Colon (tissue), 2 donors: ENCODE measurements at regions not wholly inside any gene's neighbourhood (a gene's known extent, or its start where the extent isn't known, plus 50 kb on each side); places are given as distances from the start of the nearest gene placed in this dataset.

Source experiments
- FAIRE-seq: peaks from 2 replicates; lab custom pipeline; 2012; peaks lifted over from hg19 to GRCh38; lab: Jason Lieb, UNC
- donor health status: control.
- donor health status: control.

DNA sequence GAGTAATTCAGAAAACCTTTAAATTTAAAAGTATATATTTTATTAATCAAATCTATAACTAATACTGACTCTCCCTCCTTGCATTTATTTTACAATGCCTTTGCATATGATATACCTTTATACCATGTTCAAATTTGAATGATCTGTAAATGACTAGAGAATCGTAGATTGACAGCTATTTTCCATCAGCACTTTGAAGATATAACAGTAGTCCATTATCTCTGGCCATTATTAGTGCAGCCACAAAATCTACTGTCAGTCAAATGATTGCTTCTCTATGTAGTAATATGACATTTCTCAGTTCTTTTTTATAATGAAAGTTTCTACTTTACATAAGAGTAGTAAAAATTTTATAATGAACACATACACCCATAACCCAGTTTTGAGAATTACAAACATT is 1054.8 kb upstream of the B3GALT2 start:
- no peak for FAIRE-seq

DNA sequence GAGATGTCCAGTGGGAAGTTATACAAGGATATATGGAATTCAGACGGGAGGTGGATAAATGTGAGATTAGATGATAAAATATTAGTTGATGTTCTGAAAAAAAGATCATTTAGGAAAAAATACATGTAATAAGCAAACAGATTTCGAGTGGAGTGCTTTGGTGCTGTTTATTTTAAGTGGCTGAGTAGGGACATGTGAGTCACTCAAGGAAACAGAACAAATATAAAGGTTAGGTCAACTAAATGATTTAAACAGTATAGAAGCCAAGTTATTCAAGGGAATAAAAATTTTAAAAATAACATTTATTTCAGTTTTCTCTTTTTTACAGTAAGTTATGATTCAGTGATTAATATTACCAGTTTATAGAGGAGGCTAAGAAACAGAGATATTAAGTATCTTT is 1046.7 kb upstream of the B3GALT2 start:
- no peak for FAIRE-seq

DNA sequence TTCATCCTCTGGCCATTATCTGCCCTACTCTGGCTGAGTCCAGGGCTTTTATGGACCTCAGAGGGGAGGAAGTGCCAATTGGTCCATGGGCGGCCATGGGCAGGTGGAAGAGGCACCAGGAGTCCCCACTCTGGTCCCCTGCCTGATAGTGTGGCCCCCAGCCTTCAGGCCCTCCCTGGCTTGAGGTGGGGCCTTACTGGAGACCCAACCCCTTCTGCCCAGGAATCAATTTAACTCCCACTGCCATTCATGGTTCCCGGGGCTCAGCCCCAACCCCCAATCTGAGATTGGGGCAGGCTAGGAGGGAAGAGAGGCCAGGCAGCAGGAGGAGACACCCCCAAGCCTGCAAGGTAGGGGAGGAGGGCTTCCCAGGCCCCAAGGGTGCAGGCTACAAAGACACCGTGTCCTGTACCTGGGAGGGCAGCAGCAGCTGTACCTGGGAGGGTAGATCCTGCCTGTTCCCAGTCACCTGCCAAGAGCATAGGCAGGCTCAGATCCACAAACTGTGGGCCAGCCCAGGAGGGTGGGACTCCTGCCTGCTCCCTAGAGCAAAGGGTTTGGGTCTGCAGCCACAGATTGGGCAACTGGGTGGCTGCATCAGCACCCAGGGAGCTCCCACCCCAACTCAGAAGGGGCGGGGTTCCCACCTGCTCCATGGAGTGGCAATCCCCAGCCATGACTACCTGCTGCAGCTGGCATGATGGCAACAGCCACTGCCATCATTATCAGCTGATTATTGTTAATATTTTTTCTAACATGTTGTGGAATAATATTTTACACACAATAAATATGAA is 1044.1 kb upstream of the B3GALT2 start:
- FAIRE-seq = no peak

DNA sequence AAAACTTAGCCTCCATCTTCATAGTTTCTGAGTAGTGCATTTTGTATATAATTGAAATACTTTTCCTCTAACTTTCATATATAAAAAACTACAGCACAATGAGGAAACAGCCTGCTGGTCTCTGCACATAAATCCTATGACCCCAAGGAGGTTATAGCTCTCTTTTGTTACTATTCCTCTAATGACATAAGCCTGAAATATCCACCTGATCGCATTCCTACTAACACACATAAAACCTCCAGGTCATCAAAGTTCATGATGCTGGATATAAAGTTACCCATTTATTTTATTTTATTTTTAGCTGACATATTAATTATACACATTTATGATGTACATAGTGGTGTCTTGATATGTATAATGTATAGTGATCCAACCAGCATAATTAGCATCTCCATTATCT is 1042.0 kb upstream of the B3GALT2 start:
- no peak for FAIRE-seq

DNA sequence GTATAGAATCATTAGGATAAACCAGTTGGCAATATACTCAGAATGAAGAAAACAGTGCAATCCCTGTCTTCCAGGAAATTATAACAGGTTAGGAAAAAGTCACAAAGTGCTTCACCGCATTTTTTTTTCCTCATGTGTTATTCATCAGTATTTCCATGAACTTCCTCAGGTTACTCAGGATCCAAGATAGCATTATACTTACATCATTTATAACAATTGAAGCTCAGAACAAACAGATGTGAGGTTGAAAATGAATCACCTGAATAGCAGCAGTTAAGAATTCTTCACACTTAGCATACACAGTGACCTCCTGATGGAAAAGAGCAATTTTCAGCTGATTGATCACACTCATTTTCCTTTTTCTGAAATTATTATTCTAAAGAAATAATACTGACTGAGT is 1040.7 kb upstream of the B3GALT2 start:
- no peak for FAIRE-seq

DNA sequence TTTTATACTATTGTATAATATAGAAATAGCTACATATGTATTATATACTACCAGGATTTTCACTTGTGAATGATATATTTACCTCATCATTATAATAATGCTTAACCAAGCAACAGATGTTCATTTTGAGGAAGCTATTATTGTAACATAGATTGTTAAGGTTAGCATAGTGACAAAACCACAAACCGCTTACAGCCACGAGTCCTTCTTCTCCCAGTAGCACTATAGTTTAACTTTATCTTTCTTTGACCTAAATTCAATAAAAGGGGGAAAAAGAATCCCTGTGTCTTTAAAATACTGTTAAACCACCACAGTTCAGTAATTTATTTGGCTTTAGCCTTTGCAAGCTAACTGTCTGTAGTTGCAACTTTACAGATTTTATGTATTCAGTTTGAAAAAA is 1039.4 kb upstream of the B3GALT2 start:
- FAIRE-seq = no peak

DNA sequence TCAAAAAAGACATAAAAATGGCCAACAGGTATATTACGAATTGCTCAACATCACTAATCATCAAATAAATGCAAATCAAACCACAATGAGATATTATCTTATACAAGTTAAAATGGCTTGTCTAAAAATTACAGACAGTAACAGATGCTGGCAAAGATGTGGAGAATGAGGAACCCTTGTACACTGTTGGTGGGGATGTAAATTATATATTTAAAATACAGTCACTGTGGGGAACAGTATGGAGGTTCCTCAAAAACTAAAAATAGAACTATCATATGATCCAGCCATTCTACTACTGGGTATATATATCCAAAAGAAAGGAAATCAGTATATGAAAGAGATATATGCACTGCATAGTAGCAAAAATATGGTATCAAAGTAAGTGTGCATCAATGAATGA is 1037.2 kb upstream of the B3GALT2 start:
- FAIRE-seq = no peak

DNA sequence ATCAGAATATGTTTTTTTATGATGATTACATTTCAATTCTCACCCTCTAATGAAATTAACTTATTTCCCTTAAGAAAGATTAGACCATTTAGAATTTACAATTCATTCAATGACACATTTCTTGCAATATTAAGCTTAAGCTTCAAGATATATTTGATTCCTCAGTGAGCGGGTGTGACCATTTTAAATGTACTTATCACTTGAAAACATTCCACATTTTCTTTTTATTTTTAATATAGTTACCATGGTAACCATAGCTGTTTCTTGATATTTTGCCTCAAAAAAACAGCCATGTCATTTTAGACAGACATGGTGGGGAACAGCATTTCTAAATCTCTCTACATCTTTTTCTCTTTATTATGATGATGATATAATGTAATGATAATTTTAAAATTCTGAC is 1029.0 kb upstream of the B3GALT2 start:
- no peak for FAIRE-seq

DNA sequence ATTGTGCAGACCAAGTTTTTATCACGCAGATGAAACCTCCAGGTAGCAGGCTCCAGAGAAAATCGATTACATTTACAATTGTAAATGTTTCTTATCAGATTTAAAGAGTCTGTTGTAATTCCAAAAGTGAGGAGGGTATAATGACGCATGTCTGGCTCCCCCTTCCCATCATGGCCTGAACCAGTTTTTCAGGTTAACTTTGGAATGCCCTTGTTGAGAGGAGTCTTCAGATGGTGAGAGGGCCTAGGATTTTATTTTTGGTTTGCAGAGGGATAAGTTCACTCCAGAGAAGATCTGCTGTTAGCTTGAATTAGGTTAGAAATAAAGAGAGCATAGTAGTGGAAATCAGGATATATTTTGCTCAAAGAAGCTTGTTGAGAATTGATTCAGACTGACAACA is 1028.3 kb upstream of the B3GALT2 start:
- FAIRE-seq = no peak

DNA sequence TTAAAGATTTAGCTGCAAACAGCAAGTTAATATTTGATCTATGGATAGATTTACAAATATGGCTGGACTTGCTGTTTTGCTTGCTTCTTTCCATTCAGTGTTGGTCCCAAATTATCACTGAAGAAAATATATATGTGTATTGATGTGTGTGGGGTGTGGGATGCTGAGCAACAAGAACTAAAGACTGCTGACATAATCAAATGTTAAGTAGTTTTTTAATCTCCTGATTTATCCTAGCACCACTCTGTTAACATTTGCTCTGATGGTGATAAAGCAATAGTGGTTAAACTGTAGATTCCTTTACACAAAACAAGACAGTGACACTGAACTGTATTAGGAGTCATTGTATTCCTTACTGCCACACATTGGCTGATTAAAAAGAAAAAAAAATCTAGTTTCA is 1023.5 kb upstream of the B3GALT2 start:
- FAIRE-seq = no peak

DNA sequence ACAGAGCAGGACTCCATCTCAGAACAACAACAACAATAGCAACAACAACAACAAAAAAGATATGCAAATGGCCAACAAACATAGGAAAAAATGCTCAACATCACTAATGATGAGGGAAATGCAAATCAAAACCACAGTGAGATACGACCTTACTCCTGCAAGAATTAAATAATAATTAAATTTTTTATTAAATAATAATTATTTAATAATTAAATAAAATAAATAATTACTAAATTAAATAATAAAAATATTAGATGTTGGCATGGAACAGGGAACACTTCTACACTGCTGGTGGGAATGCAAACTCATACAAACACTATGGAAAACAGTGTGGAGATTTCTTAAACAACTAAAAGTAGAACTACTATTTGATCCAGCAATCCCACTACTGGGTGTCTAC is 1022.3 kb upstream of the B3GALT2 start:
- FAIRE-seq = no peak

DNA sequence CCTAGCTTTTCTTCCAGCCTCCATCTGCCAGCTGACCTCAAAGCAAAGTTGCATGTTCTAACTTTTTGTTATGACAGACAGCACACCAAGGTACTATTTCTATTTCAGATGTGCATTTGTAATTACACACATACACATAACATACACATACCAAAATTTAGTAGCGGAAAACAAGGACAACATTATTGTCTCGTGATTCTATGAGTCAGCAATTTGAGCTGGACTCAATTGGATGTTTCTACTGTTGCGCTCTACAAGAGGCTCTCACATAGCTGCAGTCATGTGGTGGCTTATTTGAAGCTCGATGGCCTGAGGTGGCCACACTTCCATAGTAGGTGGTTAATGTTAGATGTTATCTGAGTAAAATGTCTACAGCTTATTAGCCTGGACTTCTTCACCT is 1010.1 kb upstream of the B3GALT2 start:
- FAIRE-seq = no peak

DNA sequence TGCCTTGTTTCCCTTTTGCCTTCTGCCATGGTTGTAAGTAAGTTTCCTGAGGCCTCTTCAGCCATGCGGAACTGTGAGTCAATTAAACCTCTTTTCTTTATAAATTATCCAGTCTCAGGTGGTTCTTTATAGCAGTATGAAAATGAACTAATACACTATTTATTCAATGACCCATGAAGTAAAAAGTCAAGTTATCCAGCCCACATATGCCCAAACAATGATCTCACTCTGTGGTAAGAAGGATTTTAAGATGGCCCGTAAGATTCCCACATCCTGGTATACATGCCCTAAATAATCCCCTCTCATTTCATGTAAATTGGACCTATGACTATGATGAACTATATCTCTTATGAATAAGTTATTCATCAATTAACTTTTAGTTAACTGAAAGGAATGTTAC is 1008.3 kb upstream of the B3GALT2 start:
- FAIRE-seq = no peak

DNA sequence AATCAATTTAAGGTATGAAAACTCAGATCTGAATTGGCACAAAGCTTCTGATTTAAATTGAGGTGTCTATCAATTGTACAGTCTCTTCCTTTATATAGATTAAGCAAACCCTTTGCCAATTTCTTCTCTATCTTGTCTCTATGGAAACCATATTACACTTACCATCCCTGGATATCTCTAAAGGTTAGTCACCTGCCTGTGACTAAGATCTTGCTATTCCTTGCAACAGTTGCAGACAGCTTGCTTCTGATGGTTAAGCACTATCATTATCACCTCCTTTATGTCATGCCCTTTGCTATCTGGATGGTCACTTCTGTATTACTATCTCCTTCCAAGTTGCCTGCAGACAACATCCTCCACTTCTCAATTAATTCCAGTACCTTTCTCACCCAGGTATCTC is 998.6 kb upstream of the B3GALT2 start:
- FAIRE-seq = no peak

DNA sequence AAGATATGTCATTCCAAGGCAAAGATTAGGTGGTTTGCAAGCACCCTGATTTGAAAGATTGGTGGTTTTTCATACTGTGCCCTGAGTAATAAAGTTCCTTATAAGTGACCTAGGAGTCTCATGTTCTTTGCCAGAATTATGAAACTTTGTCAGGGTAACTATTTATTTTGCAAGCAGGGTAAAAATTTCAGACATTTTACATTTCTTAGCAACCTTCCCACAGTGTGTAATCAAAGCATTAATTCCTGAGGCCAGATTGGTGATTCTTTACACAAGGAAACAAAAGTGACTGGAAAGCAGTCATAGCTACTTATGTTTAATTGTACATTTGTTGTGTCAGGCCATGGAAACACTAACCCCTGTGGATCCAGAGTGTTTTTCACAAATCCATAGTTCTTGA is 998.0 kb upstream of the B3GALT2 start:
- no peak for FAIRE-seq

DNA sequence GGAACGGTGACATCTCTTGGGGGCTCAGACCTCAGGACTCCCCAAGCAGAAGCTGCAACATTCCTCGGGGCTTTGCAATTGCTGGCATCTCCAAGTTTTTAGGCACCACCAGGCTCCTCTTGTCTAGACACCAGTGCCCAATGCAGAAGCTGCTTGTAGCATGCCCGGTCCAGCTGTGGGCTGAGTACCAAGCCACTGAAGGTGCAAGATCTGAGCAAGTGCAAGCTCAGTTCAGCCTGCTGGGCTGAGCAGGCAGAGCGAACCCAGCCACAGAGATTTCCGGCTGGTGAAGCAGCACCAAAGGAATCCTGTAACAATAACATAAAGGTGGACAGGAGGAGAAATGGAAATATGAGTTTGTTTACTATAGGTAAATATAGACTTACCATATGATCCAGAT is 995.4 kb upstream of the B3GALT2 start:
- no peak for FAIRE-seq

DNA sequence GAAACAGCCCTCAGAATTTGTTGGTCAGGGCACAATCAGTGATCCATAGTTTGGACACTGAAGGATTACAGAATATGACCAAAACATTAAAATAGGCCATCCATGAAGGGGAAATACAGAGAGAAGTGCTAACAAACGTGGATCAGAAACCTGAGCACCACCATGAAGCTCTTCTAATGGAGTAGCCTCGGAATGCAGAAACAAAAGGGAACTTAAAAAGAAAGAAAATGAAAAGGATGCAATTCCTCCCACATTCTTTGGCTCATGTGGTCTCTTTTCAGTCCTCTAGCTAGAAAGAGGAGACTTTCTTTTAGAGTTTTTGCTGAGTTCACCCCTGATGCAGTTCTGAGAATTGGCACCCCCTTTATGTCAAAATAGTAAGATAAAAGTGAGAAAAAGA is 989.8 kb upstream of the B3GALT2 start:
- no peak for FAIRE-seq

DNA sequence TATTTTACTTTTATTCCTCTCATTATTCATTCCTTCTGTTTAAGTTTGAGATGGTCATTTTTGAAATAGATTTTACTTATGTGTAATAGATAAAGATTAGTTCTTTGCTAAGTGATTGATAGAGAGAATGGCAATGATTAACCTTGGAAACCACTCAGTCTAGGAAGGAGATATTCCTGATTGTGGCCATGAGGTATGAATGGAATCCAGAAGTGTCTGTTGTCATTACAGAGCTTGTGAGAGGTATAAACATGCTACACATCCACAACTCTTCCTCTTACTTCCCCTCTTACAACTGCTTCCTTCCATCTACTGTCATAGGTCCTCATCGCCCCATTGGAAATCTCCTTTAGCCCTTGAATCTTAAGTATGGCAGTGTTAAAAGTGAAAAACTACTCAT is 988.8 kb upstream of the B3GALT2 start:
- FAIRE-seq = no peak

DNA sequence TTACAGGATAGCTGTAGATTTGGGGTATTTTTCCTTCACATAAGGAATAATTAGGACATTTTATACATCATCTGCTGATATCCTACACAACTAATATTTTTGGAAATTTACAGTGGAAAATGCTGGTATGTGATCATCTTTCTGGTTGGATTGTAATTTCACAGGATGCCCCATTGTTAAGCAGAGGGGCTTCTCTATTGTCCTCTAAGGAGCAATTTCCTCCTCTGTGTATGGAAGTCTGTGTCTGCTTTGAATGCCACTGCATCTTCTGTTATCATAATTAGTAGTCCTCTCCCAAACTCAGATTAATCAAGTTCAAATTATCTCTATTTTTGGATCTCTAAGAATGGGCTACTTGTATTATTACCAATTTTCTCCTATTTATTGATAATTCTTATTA is 988.1 kb upstream of the B3GALT2 start:
- no peak for FAIRE-seq

DNA sequence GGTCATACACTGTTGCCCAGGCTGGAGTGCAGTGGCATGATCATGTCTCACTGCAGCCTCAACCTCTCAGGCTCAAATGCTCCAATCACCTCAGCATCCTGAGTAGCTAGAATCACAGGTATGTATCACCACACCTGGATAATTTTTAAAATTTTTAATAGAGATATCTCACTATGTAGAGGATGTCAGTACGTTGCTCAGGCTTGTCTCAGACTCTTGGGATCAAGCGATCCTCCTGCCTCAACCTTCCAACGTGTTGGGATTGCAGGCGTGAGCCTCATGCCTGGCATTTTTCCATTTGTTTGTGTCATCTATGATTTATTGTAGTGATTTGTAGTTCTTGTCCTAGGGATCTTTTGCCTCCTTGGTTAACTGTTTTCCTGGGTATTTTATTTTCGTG is 985.2 kb upstream of the B3GALT2 start:
- FAIRE-seq = no peak

DNA sequence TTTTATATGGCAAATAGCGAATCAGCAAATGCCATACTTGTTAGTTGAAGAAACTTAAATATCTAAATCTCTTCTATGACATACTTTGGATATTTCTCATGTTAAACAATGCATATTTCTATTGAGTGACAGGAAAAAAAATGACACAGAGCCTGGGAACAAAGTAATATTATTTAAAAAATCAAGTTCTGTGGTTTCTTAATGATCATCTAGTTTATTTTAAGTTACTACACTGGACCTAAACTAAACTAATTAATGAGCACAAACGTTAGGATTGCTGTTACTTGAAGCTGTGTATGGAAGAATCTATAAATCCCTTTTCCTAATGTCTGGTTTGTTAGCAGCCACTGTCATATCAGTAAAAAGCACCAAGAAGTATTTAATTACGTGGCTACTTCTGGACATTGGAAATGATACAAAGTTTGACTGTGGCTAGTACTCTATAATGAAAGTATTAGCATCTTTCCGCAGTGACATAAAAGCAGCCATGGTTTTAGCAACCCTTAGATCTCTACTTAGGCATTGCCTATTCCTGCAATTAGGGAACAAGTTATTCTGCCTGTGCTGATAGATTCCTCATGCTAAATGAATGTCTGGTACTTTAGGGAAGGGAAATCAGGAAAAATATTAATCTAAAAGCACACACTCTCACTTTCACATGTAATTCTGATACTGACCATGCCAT is 981.7 kb upstream of the B3GALT2 start:
- FAIRE-seq = no peak

DNA sequence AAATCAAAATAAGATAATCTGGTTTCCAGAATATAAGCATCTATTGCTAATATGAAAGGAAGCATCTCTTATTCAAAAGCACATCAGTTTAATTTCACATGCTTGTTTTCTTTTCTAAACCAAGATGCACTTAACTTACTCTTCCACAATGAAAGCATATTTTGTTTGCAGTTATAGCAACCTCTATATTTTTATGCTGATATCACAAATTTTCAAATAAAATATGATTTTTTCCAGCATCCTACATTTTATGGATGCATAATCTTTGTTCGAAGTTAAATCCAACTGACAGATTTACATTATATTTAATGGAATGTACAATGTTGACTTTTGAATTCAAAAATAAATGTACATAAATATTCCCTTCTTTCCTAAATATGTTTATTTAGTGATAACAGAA is 978.3 kb upstream of the B3GALT2 start:
- FAIRE-seq = peak; percentile 51

DNA sequence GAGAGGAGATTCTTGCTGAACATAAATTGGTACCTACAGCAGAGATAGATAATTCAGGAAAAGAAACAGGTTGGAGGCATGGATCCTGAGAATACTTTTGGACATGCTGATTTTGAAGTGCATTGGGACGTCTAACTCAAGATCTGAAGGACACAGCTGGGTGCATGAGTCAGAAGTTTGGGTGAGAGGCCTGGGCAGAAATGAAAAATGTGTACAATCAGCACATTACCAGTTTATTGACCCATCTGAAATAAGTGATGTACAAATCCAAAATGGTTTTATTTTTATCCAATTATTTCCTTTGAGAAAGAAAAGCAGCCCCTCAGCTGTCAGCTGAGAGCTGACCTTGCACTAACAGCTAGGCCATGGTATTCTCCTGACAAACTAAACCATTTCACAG is 975.2 kb upstream of the B3GALT2 start:
- no peak for FAIRE-seq

DNA sequence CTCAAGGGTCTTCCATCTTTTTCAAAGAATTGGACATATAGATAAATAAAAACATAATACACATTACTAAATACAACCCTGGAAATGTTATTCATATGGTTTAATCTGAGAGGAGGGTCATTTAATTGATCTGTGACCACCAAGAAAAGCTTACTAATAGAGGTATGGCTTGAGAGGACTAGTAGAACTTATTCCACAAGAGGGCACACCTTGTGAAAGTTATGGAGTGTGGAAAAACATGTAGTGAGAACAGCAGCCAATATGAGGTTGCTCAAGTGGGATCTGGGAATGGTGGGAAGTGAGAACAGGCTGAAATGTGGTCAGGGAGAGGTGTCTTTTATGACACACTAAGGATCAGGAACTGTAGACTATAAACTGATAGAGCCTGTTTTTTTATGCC is 973.5 kb upstream of the B3GALT2 start:
- FAIRE-seq = no peak
